H1 (cell line): ENCODE measurements at regions not wholly inside any gene's neighbourhood (a gene's known extent, or its start where the extent isn't known, plus 50 kb on each side); places are given as distances from the start of the nearest gene placed in this dataset.

ENCODE experiments used
- CTCF ChIA-PET: fragments of 300-600 bp; sonication (Branson Sonifier 250); formaldehyde crosslinking; loops from one replicate; lab custom pipeline; 2021; ENCODE audit not compliant: partially characterized antibody; lab: Charles Lee
- POLR2A ChIA-PET: fragments of 300-600 bp; sonication (Branson Sonifier 250); formaldehyde crosslinking; loops from one replicate; lab custom pipeline; 2021; ENCODE audit warnings: inconsistent platforms; ENCODE audit not compliant: partially characterized antibody; lab: Charles Lee
- DNase-seq, 2 experiments: peaks; one replicate each; pipeline versions ENCODE4 v3.0.0 to v3.0.0-alpha.2; 2010 to 2022; ENCODE audit warnings: low spot score in 2 of 2, low read depth in 1 of 2, mixed read lengths in 1 of 2
- FAIRE-seq: peaks from 2 replicates; lab custom pipeline; 2011; peaks lifted over from hg19 to GRCh38; lab: Jason Lieb, UNC
- H2AFZ ChIP-seq: 2 replicates; pipeline ENCODE4 v1.8.1; 2012; ENCODE audit warnings: low read length, inconsistent platforms
- H2AK5ac ChIP-seq: 2 replicates; pipeline ENCODE4 v1.6.1; 2013; ENCODE audit warnings: low read depth, low read length
- H2BK120ac ChIP-seq: replicated peaks from 2 replicates; pipeline ENCODE3; 2013; ENCODE audit warnings: low read depth, low read length, inconsistent platforms
- H2BK12ac ChIP-seq: 2 replicates; pipeline ENCODE4 v1.6.1; 2013; ENCODE audit warnings: low read depth, low read length
- H2BK15ac ChIP-seq: 2 replicates; pipeline ENCODE4 v1.6.1; 2013; ENCODE audit warnings: low read length
- H2BK20ac ChIP-seq: 2 replicates; pipeline ENCODE4 v1.6.1; 2013; ENCODE audit warnings: low read length
- H2BK5ac ChIP-seq: 2 replicates; pipeline ENCODE4 v1.6.1; 2013; ENCODE audit warnings: low read depth, low read length
- H3K14ac ChIP-seq: 2 replicates; pipeline ENCODE4 v1.6.1; 2013; ENCODE audit warnings: inconsistent platforms; ENCODE audit not compliant: insufficient read length
- H3K18ac ChIP-seq: 2 replicates; pipeline ENCODE4 v1.6.1; 2013; ENCODE audit warnings: low read length; ENCODE audit errors: extremely low read depth
- H3K23ac ChIP-seq: 2 replicates; pipeline ENCODE4 v1.6.1; 2013; ENCODE audit warnings: inconsistent platforms; ENCODE audit not compliant: insufficient read length
- H3K23me2 ChIP-seq: 2 replicates; pipeline ENCODE4 v1.6.1; 2013; ENCODE audit warnings: low read depth, low read length
- H3K27ac ChIP-seq: 2 replicates; pipeline ENCODE4 v1.6.1; 2011; ENCODE audit warnings: low read depth, low read length, inconsistent platforms
- H3K27me3 ChIP-seq, 4 experiments: replicated peaks in 1 of 4; 1 replicate in 1 of 4; 2 replicates in 3 of 4; pipeline versions ENCODE4 v1.6.1 to v1.8.1; 2011 to 2013; ENCODE audit warnings: low read length in 3 of 4, mild to moderate bottlenecking in 3 of 4, inconsistent platforms in 2 of 4, mixed read lengths in 2 of 4, moderate library complexity in 1 of 4; ENCODE audit not compliant: control insufficient read depth in 3 of 4, insufficient read depth in 3 of 4; ENCODE audit errors: extremely low read depth in 1 of 4
- H3K36me3 ChIP-seq, 4 experiments: 2 replicates each; pipeline versions ENCODE4 v1.6.1 to v1.8.1; 2011 to 2013; ENCODE audit warnings: mild to moderate bottlenecking in 4 of 4, low read length in 3 of 4, moderate library complexity in 2 of 4, control low read depth in 1 of 4, inconsistent platforms in 1 of 4; ENCODE audit not compliant: insufficient read depth in 4 of 4, control insufficient read depth in 2 of 4
- H3K4ac ChIP-seq: replicated peaks from 2 replicates; pipeline ENCODE3; 2013; ENCODE audit warnings: low read length, low read depth, mixed read lengths, inconsistent platforms; ENCODE audit not compliant: insufficient read length
- H3K4me1 ChIP-seq, 4 experiments: replicated peaks in 1 of 4; 1 replicate in 1 of 4; 2 replicates in 3 of 4; pipeline versions ENCODE4 v1.6.1 to v1.8.1; 2011 to 2013; ENCODE audit warnings: low read length in 3 of 4, inconsistent platforms in 2 of 4, mixed read lengths in 1 of 4; ENCODE audit not compliant: insufficient read depth in 4 of 4, control insufficient read depth in 3 of 4
- H3K4me2 ChIP-seq, 2 experiments: 2 replicates each; pipeline versions ENCODE4 v1.6.1 to v1.8.1; 2011 to 2013; ENCODE audit warnings: low read depth in 2 of 2, low read length in 2 of 2, control low read depth in 1 of 2, inconsistent platforms in 1 of 2, mild to moderate bottlenecking in 1 of 2; ENCODE audit not compliant: insufficient read depth in 1 of 2
- H3K4me3 ChIP-seq, 4 experiments: fragments of 200-600, 300-600 bp in 1 of 4; sonication (generic), shearing (Covaris generic), sonication (Bioruptor Twin) in 1 of 4; 2 replicates each; pipeline versions ENCODE4 v1.5.1 to v1.8.1; 2011 to 2016; ENCODE audit warnings: low read length in 4 of 4, low read depth in 3 of 4, control low read depth in 2 of 4, inconsistent platforms in 2 of 4, mild to moderate bottlenecking in 2 of 4, mixed read lengths in 1 of 4, moderate library complexity in 1 of 4; ENCODE audit not compliant: insufficient read depth in 2 of 4; ENCODE audit errors: extremely low read depth in 1 of 4
- H3K56ac ChIP-seq: replicated peaks from 2 replicates; pipeline ENCODE3; 2013; ENCODE audit warnings: low read depth, mild to moderate bottlenecking, mixed read lengths, low read length, inconsistent platforms; ENCODE audit not compliant: insufficient read length
- H3K79me1 ChIP-seq: 2 replicates; pipeline ENCODE4 v1.6.1; 2013; ENCODE audit warnings: low read depth, low read length, control low read depth
- H3K79me2 ChIP-seq, 2 experiments: 2 replicates each; pipeline versions ENCODE4 v1.6.1 to v1.8.1; 2012 to 2013; ENCODE audit warnings: low read length in 2 of 2, mild to moderate bottlenecking in 2 of 2, inconsistent platforms in 1 of 2; ENCODE audit not compliant: insufficient read depth in 2 of 2, control insufficient read depth in 1 of 2
- H3K9ac ChIP-seq, 4 experiments: replicated peaks in 1 of 4; 1 replicate in 1 of 4; 2 replicates in 3 of 4; pipeline versions ENCODE4 v1.6.1 to v1.8.1; 2011 to 2013; ENCODE audit warnings: low read depth in 3 of 4, low read length in 3 of 4, control low read depth in 2 of 4, mild to moderate bottlenecking in 2 of 4, moderate library complexity in 2 of 4, inconsistent platforms in 1 of 4; ENCODE audit errors: extremely low read depth in 1 of 4
- H3K9me3 ChIP-seq, 2 experiments: 2 replicates each; pipeline versions ENCODE4 v1.6.1 to v1.8.1; 2012 to 2013; ENCODE audit warnings: mild to moderate bottlenecking in 2 of 2, moderate library complexity in 2 of 2, control low read depth in 1 of 2, inconsistent platforms in 1 of 2, low read depth in 1 of 2, low read length in 1 of 2, mixed read lengths in 1 of 2; ENCODE audit not compliant: insufficient read depth in 2 of 2
- H4K20me1 ChIP-seq, 2 experiments: replicated peaks in 1 of 2; 2 replicates each; pipeline versions ENCODE3 to v1.8.1; 2011 to 2013; ENCODE audit warnings: inconsistent platforms in 2 of 2, low read length in 2 of 2, mild to moderate bottlenecking in 1 of 2; ENCODE audit not compliant: insufficient read depth in 2 of 2, control insufficient read depth in 1 of 2
- H4K5ac ChIP-seq: 2 replicates; pipeline ENCODE4 v1.6.1; 2013; ENCODE audit warnings: low read length, low read depth, mixed read lengths, inconsistent platforms; ENCODE audit not compliant: insufficient read length
- H4K8ac ChIP-seq: 2 replicates; pipeline ENCODE4 v1.8.0; 2013; ENCODE audit warnings: mild to moderate bottlenecking, moderate library complexity, low read length, inconsistent platforms; ENCODE audit not compliant: insufficient read depth; ENCODE audit errors: extremely low read depth
- H4K91ac ChIP-seq: replicated peaks from 2 replicates; pipeline ENCODE3; 2013; ENCODE audit warnings: low read length, mixed read lengths, inconsistent platforms; ENCODE audit not compliant: insufficient read length
- BRCA1 ChIP-seq: IDR thresholded peaks from 2 replicates; pipeline ENCODE4 v1.6.1; 2012; ENCODE audit warnings: low read depth, low read length, improper control_type of control experiment
- CBX5 ChIP-seq: fragments of 300-800, 300-1000 bp; sonication (generic); IDR thresholded peaks from 2 replicates; pipeline ENCODE4 v1.7.1; 2016; ENCODE audit warnings: antibody characterized with exemption, low read length, low read depth
- E2F6 ChIP-seq: IDR thresholded peaks from 2 replicates; pipeline ENCODE4 v1.6.1; 2012; ENCODE audit warnings: inconsistent platforms
- EZH2 ChIP-seq: fragments of 200-600 bp; sonication (generic); IDR thresholded peaks from 2 replicates; pipeline ENCODE4 v1.7.1; 2012; ENCODE audit warnings: low read depth, mild to moderate bottlenecking, moderate library complexity, low read length, inconsistent platforms; ENCODE audit not compliant: severe bottlenecking
- GABPA ChIP-seq: IDR thresholded peaks from 2 replicates; pipeline ENCODE4 v1.6.1; 2011; ENCODE audit warnings: mild to moderate bottlenecking, low read length, moderate library complexity, borderline replicate concordance; ENCODE audit not compliant: insufficient read depth
- MAFK ChIP-seq: IDR thresholded peaks from 2 replicates; pipeline ENCODE4 v1.6.1; 2012; ENCODE audit warnings: low read depth, mild to moderate bottlenecking, improper control_type of control experiment, low read length
- RBBP5 ChIP-seq: IDR thresholded peaks from 2 replicates; pipeline ENCODE4 v1.7.1; 2012; ENCODE audit warnings: low read depth, mild to moderate bottlenecking, inconsistent platforms, low read length, moderate library complexity, borderline replicate concordance
- SIX5 ChIP-seq: IDR thresholded peaks from 2 replicates; pipeline ENCODE4 v1.6.1; 2011; ENCODE audit warnings: mild to moderate bottlenecking, low read depth, low read length
- SP1 ChIP-seq: IDR thresholded peaks from 2 replicates; pipeline ENCODE4 v1.6.1; 2011; ENCODE audit warnings: low read depth, low read length
- SRF ChIP-seq: IDR thresholded peaks from 2 replicates; pipeline ENCODE4 v1.6.1; 2011; ENCODE audit warnings: mild to moderate bottlenecking, low read depth, low read length, moderate library complexity
- TAF1 ChIP-seq: IDR thresholded peaks from 2 replicates; pipeline ENCODE4 v1.6.1; 2011; ENCODE audit warnings: mild to moderate bottlenecking, low read depth, low read length
- WGBS, 2 experiments: shearing (Covaris generic) in 1 of 2; methylation state at CpG; one replicate each; pipeline versions ENCODE4 v1.1.6 to v1.1.7; 2013 to 2015; ENCODE audit warnings: low lambda C conversion rate in 2 of 2, mixed read lengths in 2 of 2, inconsistent platforms in 1 of 2, low coverage in 1 of 2, missing lambda C conversion rate in 1 of 2; ENCODE audit not compliant: insufficient replicate concordance in 2 of 2, insufficient coverage in 1 of 2, insufficient read length in 1 of 2; ENCODE audit errors: extremely low coverage in 1 of 2, missing lambda C conversion rate in 1 of 2; 5-methylcytosine and 5-hydroxymethylcytosine counted together

DNA sequence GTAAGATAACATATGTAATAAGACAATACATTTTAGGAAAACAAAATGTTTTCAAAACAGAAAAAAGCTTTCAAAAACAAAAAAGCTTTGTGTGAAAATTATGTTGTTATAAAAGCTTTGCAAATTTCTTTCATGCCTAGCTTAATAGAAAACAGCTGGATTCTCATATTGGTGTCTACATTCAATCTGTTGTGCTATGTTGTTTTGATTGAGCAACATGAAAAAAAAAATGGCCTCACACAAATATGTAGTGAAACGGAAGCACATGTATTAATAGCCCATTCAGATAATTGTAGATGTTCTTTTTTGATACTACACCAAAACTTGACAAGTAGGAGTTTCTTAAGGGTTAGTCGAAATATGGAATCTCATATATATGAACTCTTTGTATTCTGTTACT is 197.5 kb downstream of the ZEB2 start:
- H3K79me2 ChIP-seq: peaks cover 0 to 22% of the 10 kb centered on the region in 2 experiments; a peak in 2 of 4 replicates
- H3K27ac ChIP-seq: no peak overlapping the region
- no peak overlapping the region for H2BK12ac ChIP-seq
- TF ChIP-seq SP1 (no peak), E2F6 (no peak), MAFK (no peak), CBX5 (no peak), GABPA (no peak), TAF1 (no peak), SIX5 (no peak), BRCA1 (no peak), SRF (no peak), RBBP5 (no peak), EZH2 (no peak)
- H2BK5ac ChIP-seq: no peak overlapping the region
- no peak overlapping the region for H3K9ac ChIP-seq
- H3K18ac ChIP-seq: no peak overlapping the region
- FAIRE-seq (no peak), DNase-seq (no peak)
- H2BK120ac ChIP-seq: no peak overlapping the region
- ChIA-PET CTCF (interaction anchor here (1.4 kb wide), 1 partner anchor 9 kb away, joined by 4 read pairs; no protein-coding TSS in a partner anchor), POLR2A (interaction anchor here (2.3 kb wide), 1 partner anchor 10 kb away, joined by 9 read pairs; a partner anchor contains a TSS)
- H3K4ac ChIP-seq: no peak overlapping the region
- H3K79me1 ChIP-seq: no peaks in the 10 kb centered on the region
- H2AFZ ChIP-seq: no peak overlapping the region
- no peak overlapping the region for H3K4me2 ChIP-seq
- H3K14ac ChIP-seq: no peak overlapping the region
- no peak overlapping the region for H3K23ac ChIP-seq
- no peak overlapping the region for H4K8ac ChIP-seq
- no peak overlapping the region for H4K91ac ChIP-seq
- no peaks in the 10 kb centered on the region for H3K9me3 ChIP-seq
- no peak overlapping the region for H4K5ac ChIP-seq
- no peaks in the 10 kb centered on the region for H3K27me3 ChIP-seq
- no peak overlapping the region for H3K4me3 ChIP-seq
- no peaks in the 10 kb centered on the region for H4K20me1 ChIP-seq
- WGBS, 2 experiments: 79% methylated on average over 2 of the region's 2 CpGs; no CpG with 5 or more reads in 1 of the 2 experiments
- no peak overlapping the region for H2AK5ac ChIP-seq
- no peak overlapping the region for H3K56ac ChIP-seq
- H3K4me1 ChIP-seq: no peaks in the 10 kb centered on the region
- no peaks in the 10 kb centered on the region for H3K36me3 ChIP-seq
- no peak overlapping the region for H2BK20ac ChIP-seq
- no peaks in the 10 kb centered on the region for H3K23me2 ChIP-seq
- no peak overlapping the region for H2BK15ac ChIP-seq
